HK-2 (cell line): ENCODE measurements at regions not wholly inside any gene's neighbourhood (a gene's known extent, or its start where the extent isn't known, plus 50 kb on each side); places are given as distances from the start of the nearest gene placed in this dataset.

ENCODE experiments used
- DNase-seq: peaks from one replicate; pipeline ENCODE4 v3.0.0-alpha.2; 2018; ENCODE audit not compliant: unreplicated experiment

DNA sequence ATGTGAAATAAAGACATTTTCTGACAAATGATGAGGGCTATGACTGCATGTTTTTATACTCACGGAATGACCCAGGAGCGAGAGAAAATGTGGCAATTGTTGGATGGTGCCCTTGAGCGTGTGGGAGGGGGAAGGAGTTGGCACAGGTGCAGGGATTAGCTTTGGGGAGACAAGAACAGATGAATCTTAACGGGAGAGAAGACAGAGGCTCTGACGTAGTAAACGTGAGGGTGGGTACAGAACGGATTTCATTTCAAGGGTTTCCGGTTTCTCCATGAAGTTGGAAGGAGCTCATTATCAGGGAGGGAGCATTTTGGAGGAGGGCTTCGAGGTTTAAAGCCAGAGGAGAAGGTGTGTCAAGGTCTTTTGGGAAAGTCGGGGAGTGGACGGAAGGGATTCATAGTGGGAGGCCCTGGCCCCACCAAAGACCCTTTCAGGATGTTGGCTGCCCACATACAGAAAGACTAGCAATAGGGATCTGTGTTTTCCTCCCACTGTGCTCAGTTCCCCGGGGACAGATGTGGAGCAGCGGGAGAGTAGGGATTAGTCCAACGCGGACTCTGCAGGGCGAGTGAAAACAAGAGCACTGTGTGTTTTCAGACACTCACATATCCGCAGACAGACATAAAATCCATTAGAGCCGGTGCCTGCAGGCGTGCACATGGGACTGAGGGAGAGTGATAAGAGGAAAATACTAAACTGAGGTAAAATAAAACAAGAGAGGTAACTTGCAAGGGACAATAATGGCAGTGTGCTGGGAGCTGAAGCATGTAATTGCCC is 584.1 kb downstream of the AJAP1 start:
- DNase-seq = no peak

DNA sequence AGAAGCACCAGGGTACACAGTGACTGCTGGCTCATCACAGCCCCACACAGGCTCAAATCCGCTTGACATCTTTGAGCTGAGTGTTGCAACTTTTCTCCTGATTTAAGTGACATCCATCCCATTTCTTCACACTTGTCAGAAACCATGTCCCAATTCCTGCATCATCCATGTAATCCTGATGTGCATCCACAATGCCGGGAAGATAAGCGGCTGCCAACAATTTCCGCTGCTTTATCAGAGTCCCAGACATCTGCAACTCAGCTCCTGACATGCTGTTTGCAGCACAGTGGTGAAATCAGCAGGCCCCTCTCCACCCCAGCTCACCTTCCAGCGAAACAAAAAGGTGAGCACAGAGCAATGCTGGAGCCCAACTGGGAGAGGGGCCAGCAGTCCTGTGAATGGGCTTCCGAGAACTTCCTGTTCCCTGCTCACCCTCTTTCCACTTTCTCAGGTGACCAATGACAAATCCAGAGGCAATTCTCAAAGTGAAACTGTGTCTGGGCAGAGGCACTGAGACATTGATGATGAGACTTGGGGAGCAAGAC is 581.0 kb downstream of the AJAP1 start:
- no peak for DNase-seq

GRCh38 chr1:5232537-5232936 is 578.1 kb downstream of the AJAP1 start:
- no peak for DNase-seq

DNA sequence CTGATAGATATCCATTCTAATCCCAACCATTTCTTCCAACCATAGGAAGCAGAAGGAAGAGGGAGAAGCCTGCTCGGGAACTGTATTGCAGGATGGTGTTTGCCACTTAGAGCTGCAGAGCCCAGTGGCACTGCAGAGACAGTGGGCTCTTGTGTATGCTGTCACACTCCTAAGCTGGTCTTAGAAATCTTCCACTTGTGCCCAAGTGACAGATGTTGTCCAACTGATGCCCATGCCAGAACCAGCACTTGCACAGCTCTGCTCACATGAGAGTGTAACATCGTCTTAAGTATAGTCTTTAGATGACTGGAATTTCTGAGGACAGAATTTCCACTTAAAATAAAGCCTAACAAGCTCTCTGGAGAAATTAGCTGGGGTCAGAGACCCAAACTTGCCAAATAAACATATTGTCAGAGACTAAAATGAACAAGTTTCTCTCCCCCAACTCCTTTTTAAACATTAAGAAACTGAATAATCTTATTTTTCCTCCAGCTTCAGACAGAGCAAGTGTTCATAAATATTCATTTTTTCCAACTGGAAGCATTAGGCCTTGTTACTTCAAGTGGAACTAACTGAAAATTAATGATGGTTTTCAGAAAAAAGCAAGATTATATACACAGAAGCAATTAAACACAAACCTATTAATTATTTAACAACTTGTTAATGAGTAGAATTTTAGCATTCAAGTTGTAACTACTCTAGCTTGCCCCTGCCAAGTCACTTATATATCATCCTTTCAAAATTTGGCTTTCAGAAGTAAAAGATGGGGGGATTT is 577.3 kb downstream of the AJAP1 start:
- no peak for DNase-seq

DNA sequence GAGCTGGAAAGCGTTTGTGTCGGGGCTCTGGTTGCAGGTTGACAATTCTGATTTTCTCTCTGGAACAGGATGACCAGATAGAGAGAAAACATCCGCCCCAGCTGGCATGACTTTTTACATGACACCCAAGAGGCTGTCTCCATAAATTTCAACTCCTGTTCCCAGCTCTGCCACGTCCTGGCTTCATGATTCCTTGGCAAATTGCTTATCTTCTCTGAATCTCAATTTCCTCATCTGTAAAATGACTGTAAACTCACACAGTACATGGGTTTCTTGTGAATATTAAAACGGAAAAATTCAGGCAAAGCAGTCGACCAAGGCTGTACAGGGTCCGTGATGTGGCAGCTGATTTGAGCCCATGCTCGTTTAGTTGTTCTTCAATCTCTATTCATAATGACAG is 572.7 kb downstream of the AJAP1 start:
- no peak for DNase-seq

- DNase-seq = no peak
Measured at GRCh38 chr1:5225707-5226704, 571.6 kb downstream of the AJAP1 start.

- no peak for DNase-seq
Measured at GRCh38 chr1:5223206-5223605, 568.8 kb downstream of the AJAP1 start.

- DNase-seq = no peak
Measured at GRCh38 chr1:5222626-5223025, 568.2 kb downstream of the AJAP1 start.

GRCh38 chr1:5221451-5221850 is 567.0 kb downstream of the AJAP1 start:
- DNase-seq = no peak

- DNase-seq = no peak
Measured at GRCh38 chr1:5220821-5221220, 566.4 kb downstream of the AJAP1 start.

- DNase-seq = no peak
Measured at GRCh38 chr1:5220421-5220820, 566.0 kb downstream of the AJAP1 start.

- DNase-seq = no peak
Measured at GRCh38 chr1:5200006-5200405, 545.6 kb downstream of the AJAP1 start.

- no peak for DNase-seq
Measured at GRCh38 chr1:5198328-5198727, 543.9 kb downstream of the AJAP1 start.

DNA sequence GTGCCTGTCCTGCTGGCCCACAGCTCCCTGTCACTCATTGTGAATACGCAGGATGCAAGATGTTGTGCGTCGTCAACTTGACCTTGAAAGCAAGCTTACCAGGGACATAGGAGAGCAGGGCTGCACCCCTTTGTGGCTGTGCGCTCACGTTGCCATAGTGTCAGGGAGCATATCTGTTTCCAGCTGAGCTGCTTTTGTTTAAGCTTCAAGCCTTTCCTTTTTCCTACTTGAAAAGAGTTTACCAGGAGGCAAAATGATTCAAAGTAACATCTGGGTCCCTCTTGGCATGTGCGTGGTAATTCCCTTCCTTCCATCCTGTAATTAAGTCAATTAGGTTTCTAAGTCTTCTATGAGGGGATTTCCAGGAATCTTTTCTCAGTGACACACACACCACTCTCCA is 537.1 kb downstream of the AJAP1 start:
- DNase-seq = no peak

- DNase-seq = no peak
Measured at GRCh38 chr1:5189384-5189783, 535.0 kb downstream of the AJAP1 start.

DNA sequence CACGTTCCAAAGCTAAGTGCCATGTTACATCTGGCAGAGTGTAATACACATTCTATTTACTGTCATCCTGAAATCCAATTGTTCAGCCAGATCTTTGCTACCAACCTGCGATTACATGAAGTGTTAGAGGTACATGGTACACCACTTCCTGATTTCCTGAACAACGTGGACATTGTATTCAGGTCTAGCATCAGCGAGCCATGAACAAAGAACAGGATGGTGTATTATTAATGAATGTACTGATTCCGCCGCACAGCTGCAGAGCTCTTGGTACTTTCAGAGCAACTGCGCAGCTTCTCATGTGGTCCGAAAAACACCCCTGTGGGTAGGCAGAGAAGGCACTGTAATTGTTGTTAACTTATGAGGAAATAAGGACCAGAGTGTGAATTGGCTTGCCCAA is 511.4 kb downstream of the AJAP1 start:
- no peak for DNase-seq

DNA sequence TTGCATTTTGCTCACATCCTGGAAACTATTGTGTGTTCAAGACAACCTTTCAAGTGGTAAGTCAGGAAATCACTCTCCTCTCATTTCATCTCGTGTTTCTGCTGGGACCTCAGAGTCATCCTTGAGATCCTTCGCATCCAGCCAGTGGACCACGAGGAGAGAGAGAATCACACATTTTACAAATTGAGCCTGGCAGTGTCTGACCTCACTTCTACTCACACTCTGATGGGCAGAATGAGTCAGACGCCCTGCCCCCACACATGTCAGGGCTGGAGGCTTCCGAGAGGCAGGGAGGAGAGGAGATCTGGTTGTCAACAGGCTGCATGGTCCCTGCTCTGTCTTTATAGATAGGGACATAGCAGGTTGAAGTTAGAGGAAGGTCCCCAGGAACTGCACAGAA is 509.7 kb downstream of the AJAP1 start:
- peak; percentile 1 for DNase-seq

GRCh38 chr1:5161372-5161771 is 507.0 kb downstream of the AJAP1 start:
- no peak for DNase-seq

GRCh38 chr1:5157175-5157574 is 502.8 kb downstream of the AJAP1 start:
- no peak for DNase-seq

DNA sequence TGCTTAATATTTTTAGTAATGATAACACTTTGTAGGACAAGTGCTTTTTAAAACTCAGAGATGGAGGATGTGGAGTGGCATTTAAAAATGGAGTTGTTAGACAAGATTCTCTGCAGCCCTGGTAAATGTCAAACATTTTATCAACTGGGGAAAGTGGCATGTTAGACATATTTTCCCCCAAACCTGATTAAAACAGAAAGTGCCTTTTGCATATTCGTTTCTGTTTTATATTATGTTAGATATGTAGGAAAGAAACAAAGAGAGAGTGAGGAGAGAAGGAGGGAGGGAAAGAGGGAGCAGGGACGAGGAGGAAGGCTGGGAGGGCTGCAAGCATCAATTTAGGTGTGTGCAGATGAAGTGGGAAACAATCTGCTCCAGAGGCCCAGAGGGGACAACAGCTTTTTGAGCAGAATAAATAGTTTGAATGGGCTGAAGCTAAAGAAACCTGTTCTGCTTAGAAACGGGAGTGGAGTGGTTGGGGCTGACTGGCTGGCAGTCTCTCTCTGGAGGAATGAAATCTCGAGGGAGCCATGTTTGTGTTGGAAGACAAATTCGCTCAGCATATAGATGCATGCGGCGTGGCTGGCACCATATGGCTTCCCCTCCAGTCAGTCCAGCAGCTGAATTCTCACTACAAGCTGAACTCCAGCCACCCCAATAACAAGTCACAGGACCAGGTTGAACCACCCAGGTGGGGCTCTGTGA is 502.2 kb downstream of the AJAP1 start:
- no peak for DNase-seq

- no peak for DNase-seq
Measured at GRCh38 chr1:5151511-5151910, 497.1 kb downstream of the AJAP1 start.
